Mammary epithelial cell (primary cell): ENCODE measurements at regions not wholly inside any gene's neighbourhood (a gene's known extent, or its start where the extent isn't known, plus 50 kb on each side); places are given as distances from the start of the nearest gene placed in this dataset.

Source experiments
- EZH2 ChIP-seq: IDR thresholded peaks from 2 replicates; pipeline ENCODE4 v1.6.1; 2012; ENCODE audit warnings: low read length, inconsistent platforms, borderline replicate concordance
- TF ChIP-seq, protein P1 (sequence below), 2 donors: IDR thresholded peaks in 1 of 2; conservative IDR thresholded peaks in 1 of 2; 2 replicates each; pipeline ENCODE4 v1.5.1; 2011 to 2012; ENCODE audit warnings: inconsistent platforms in 2 of 2, low read length in 2 of 2, mild to moderate bottlenecking in 2 of 2, control low read depth in 1 of 2, low read depth in 1 of 2; ENCODE audit not compliant: insufficient read depth in 1 of 2; ENCODE audit errors: extremely low read depth in 1 of 2

GRCh38 chr1:106584107-106584506 is 472.4 kb upstream of the PRMT6 start:
- no peak for TF ChIP-seq EZH2
- TF ChIP-seq, protein P1, sequence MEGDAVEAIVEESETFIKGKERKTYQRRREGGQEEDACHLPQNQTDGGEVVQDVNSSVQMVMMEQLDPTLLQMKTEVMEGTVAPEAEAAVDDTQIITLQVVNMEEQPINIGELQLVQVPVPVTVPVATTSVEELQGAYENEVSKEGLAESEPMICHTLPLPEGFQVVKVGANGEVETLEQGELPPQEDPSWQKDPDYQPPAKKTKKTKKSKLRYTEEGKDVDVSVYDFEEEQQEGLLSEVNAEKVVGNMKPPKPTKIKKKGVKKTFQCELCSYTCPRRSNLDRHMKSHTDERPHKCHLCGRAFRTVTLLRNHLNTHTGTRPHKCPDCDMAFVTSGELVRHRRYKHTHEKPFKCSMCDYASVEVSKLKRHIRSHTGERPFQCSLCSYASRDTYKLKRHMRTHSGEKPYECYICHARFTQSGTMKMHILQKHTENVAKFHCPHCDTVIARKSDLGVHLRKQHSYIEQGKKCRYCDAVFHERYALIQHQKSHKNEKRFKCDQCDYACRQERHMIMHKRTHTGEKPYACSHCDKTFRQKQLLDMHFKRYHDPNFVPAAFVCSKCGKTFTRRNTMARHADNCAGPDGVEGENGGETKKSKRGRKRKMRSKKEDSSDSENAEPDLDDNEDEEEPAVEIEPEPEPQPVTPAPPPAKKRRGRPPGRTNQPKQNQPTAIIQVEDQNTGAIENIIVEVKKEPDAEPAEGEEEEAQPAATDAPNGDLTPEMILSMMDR (conservative IDR thresholded peaks at IDR 0.05 in 1 of 2, IDR thresholded peaks at IDR 0.05 in 1 of 2; ENCODE audit: extremely low read depth in 1 of 2, insufficient read depth in 1 of 2, low read depth in 1 of 2, low read length in 2 of 2) = no peak
